Lower leg skin (tissue), 3 donors: ENCODE measurements at regions not wholly inside any gene's neighbourhood (a gene's known extent, or its start where the extent isn't known, plus 50 kb on each side); places are given as distances from the start of the nearest gene placed in this dataset.

Source experiments
- POLR2A ChIP-seq, 2 donors: fragments of 450-650 bp; IDR thresholded peaks; one replicate each; pipeline ENCODE4 v1.6.1; 2016 to 2017; ENCODE audit warnings: antibody characterized with exemption in 2 of 2, mild to moderate bottlenecking in 1 of 2, moderate library complexity in 1 of 2
- TF ChIP-seq, protein P1 (sequence below), 3 donors: fragments of 450-650 bp; IDR thresholded peaks; one replicate each; pipeline ENCODE4 v1.5.1; 2016; ENCODE audit warnings: antibody characterized with exemption in 3 of 3, mild to moderate bottlenecking in 3 of 3, moderate library complexity in 2 of 3

DNA sequence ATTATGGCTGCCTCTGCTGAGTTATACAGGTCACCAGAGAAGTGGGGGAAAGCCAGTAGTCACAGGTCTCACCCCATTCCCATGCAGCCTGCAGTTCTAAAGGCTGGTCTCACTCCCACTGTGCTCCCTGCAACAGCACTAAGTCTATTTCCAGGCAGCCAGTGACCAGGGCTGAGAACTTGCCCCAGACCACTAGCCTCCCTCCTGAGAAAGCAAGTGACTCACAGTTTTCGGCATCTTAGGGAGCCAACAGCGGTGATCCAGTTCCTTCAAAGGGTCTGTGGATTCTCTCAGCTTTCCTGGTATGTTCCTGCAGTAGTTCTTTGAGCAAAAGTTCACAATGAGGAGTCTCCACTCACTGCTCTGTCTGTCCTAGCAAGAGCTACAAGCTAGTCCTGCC, 329.6 kb upstream of the MAP2 start:
- no peak for TF ChIP-seq POLR2A (IDR thresholded peaks at IDR 0.05)
- TF ChIP-seq, protein P1, sequence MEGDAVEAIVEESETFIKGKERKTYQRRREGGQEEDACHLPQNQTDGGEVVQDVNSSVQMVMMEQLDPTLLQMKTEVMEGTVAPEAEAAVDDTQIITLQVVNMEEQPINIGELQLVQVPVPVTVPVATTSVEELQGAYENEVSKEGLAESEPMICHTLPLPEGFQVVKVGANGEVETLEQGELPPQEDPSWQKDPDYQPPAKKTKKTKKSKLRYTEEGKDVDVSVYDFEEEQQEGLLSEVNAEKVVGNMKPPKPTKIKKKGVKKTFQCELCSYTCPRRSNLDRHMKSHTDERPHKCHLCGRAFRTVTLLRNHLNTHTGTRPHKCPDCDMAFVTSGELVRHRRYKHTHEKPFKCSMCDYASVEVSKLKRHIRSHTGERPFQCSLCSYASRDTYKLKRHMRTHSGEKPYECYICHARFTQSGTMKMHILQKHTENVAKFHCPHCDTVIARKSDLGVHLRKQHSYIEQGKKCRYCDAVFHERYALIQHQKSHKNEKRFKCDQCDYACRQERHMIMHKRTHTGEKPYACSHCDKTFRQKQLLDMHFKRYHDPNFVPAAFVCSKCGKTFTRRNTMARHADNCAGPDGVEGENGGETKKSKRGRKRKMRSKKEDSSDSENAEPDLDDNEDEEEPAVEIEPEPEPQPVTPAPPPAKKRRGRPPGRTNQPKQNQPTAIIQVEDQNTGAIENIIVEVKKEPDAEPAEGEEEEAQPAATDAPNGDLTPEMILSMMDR (IDR thresholded peaks at IDR 0.05) = no peak
